ENCODE measurements at regions not wholly inside any gene's neighbourhood (a gene's known extent, or its start where the extent isn't known, plus 50 kb on each side); places are given as distances from the start of the nearest gene placed in this dataset.
"Not testable (repeated sequence)": the region's sequence is repeated elsewhere in the genome, so short reads cannot be mapped to it uniquely, and the experiment has no call there.

DNA sequence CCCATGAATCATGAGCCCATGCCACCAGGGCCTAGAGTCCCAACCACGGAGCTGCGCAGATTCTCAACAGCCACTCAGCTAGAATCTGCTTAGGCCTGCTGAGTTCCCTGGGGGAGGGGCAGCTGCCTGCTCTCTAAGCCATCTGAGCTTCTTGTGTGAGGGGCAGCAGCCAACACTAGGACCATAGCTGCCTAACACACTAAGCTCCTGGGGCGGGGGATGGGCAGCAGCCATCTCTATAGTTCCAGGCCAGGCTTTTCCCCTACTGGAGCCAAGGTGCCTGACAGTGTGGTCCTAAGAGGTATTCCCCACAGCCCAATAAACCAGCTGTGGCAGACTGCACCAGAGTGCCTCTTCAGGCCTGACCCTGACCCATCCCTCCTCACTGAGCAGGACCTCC lies 255.9 kb upstream of the ACO1 start (continued):
- TF ChIP-seq ARID4B (CRISPR knock-in tag; IDR thresholded peaks at IDR 0.05) = no peak
- no peak for TF ChIP-seq ZNF24 (IDR thresholded peaks at IDR 0.05)

- H3K9me1 ChIP-seq (ENCODE audit: control insufficient read depth, insufficient read depth, low read length); POLR2A ChIA-PET; H3K79me2 ChIP-seq (ENCODE audit: control insufficient read depth, insufficient read depth, low read length); H3K4me2 ChIP-seq (ENCODE audit: insufficient read depth, low read length); FAIRE-seq; ATAC-seq; CTCF ChIA-PET (ENCODE audit: low intra/inter-chr PET ratio); H3K36me3 ChIP-seq (ENCODE audit: control insufficient read depth, insufficient read depth, low read length); intact Hi-C loops (cut with micrococcal nuclease); H3K4me3 ChIP-seq; H2AFZ ChIP-seq (ENCODE audit: low read depth, low read length); H3K27ac ChIP-seq (ENCODE audit: extremely low read depth, low read depth, low read length); BruUV-seq (replicated peaks); H3K4me1 ChIP-seq (replicated peaks in 1 of 2; ENCODE audit: control insufficient read depth in 2 of 2, insufficient read depth in 2 of 2, low read length in 2 of 2); H3K27me3 ChIP-seq (ENCODE audit: control insufficient read depth in 2 of 2, insufficient read depth in 2 of 2, low read length in 2 of 2); H4K20me1 ChIP-seq (replicated peaks; ENCODE audit: control insufficient read depth, insufficient read depth, low read length); H3K9ac ChIP-seq (ENCODE audit: insufficient read depth in 1 of 2, low read depth in 2 of 2, low read length in 2 of 2); in situ Hi-C loops (cut with MboI); DNase-seq (ENCODE audit: extremely low read depth in 1 of 4, low spot score in 3 of 4); H3K9me3 ChIP-seq (replicated peaks; ENCODE audit: control insufficient read depth, insufficient read depth, low read depth, low read length): not testable (repeated sequence)
- 0% methylated on average over 2 of the region's 2 CpGs for WGBS (ENCODE audit: insufficient coverage, low coverage, missing lambda C conversion rate)
These were observed 253.7 kb upstream of the ACO1 start for GRCh38 chr9:32130709-32131108.

Data from K562 (cell line).